ENCODE measurements at regions not wholly inside any gene's neighbourhood (a gene's known extent, or its start where the extent isn't known, plus 50 kb on each side); places are given as distances from the start of the nearest gene placed in this dataset.

- no peak for TF ChIP-seq POLR2A (IDR thresholded peaks at IDR 0.05)
- no peak for TF ChIP-seq CTCF (IDR thresholded peaks at IDR 0.05)
- TF ChIP-seq POLR2AphosphoS5 (IDR thresholded peaks at IDR 0.05), result no peak
These were observed 966.0 kb downstream of the PCDH17 start for GRCh38 chr13:58597552-58597951.

Measured in prostate gland (tissue), 2 donors.